DMS 273 (cell line): ENCODE measurements at regions not wholly inside any gene's neighbourhood (a gene's known extent, or its start where the extent isn't known, plus 50 kb on each side); places are given as distances from the start of the nearest gene placed in this dataset.

ENCODE experiments used
- DNase-seq: peaks from one replicate; lab custom pipeline; 2025; ENCODE audit not compliant: unreplicated experiment; lab: John Stamatoyannopoulos, UW

DNA sequence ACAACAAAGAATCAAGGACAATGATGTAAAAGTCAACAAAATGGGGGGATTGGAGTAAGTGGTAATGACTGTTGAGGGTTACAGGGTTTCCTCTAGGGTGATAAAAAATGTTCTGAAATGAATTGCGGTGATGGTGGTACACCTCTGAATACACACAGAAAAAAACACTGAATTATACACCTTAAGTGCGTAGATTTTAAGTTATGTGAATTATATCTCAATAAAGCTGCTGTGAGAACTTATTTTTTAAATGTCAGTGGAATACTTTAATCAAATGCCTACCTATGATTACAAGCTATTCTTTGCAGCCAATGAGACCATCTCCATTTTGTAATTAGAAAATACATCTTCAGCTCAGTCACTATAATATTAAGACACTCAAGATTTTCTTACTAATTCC, 53.5 kb downstream of the ZNF608 start:
- no peak for DNase-seq

DNA sequence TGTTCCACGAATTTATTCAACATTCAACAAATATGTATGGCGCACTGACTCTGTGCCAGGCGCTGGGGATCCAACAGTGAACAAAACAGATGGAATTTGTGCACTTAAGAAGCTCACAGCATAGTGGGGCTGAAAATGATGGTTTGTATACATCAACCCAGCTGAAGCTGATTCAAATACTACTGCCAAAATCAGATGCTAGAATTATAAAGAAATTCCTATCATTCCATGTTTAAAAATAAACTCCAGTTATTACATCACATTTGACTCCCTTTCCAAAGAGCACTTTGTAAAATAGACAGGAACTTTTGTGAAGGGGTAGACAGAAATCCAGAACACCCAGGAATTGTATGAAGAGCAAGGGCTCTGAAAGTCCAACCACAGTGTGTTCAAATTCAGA, 54.1 kb downstream of the ZNF608 start:
- no peak for DNase-seq

DNA sequence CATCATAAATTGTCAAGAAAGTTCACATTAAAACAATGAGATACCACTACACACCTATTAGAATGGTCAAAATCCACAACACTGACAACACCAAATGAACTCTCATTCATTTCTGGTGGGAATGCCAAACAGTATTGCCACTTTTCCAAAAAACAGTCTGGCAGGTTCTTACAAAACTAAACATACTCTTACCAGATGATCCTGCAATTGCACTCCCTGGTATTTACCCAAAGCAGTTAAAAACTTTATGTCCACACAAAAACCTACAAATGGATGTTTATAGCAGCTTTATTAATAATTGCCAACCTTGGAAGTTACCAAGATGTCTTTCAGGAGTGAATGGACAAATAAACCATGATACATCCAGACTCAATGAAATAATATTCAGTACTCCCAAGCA, 56.8 kb downstream of the ZNF608 start:
- no peak for DNase-seq

DNA sequence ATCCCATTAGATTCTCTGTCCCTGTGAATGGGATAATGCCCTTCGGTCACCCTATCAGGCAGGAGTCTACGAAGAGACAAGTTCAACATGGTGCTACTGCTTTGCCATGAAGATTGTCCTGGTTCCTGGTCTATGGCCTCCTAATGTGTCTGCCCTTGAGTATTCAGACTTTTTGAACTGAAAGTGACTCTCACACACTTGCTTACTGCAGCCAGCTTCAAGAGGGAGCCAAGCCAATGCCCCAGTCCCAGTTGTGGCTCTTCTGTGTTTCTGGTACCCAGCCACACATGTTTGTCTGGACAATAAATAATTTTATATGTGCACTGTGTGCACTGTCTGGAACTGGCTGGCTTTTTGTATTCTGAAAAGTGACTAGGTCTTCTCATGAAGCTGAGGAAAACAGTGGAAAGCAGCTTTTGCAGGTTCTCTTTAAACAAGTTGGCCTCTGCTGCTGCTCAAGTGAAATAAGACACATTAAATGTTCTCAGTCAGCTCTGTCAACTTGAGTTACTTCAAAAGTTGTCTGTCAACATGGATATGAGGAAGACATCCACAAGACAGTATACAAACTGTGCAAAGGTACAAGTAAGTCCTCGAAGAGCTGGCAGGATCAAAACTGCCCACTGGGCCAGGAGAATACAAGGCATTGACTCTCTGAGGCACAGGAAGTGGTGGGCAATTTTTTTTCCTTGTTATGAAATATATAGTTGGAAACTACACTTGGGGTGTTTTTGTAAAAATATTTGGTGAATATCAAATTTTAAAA, 60.0 kb downstream of the ZNF608 start:
- DNase-seq = no peak

DNA sequence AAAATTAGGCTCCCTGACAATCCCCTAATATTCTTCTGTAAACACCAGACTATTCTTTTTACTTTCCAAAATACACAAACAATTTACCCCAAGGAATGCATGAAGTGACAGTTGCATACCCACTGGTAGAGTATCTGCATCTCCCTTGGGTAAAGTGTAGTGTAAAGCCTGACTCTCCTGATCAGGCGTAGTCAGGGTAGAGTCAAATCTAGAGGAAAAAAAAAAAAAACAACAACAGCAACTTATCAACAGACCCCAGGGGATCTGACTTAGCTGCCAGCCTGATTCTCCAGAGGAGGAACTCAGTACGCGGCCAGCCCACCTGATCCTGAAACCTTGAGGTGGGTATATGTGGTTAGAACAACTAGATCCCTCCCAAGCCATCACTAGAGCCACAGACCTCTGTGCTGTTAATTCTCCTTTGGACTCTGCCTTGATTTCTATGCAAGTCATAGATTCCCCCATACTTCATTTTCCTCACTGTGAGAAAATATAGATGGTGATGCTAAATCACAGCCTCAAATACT, 61.0 kb downstream of the ZNF608 start:
- no peak for DNase-seq

DNA sequence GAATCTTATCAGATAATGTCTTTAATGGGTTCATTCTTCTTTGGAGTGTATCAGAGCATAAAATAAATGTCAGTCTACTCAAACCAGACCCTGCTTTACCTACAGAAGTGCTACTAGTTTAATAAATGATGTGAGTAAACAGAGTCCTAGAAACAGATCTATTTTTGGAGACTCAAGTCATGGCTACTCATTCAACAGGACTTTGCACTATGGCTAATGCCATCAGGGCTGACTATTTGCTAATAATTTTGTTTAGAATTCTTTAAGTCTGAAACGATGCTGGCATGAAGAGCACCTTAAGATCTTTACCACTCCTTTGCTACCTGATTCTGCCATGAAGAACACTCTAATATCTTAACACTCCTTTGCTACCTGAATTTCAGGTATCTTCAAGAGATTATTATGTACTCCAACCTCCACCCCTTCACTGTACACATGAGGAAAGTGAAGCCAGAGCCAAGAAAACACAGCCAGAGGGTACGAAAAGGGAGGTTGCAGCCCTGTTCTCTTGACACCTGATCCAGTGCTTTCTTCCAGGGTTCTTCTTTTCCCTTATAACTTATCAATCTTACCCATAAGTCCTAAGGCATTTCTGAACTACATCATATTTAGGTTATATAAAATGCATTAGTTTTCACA, 62.4 kb downstream of the ZNF608 start:
- no peak for DNase-seq

DNA sequence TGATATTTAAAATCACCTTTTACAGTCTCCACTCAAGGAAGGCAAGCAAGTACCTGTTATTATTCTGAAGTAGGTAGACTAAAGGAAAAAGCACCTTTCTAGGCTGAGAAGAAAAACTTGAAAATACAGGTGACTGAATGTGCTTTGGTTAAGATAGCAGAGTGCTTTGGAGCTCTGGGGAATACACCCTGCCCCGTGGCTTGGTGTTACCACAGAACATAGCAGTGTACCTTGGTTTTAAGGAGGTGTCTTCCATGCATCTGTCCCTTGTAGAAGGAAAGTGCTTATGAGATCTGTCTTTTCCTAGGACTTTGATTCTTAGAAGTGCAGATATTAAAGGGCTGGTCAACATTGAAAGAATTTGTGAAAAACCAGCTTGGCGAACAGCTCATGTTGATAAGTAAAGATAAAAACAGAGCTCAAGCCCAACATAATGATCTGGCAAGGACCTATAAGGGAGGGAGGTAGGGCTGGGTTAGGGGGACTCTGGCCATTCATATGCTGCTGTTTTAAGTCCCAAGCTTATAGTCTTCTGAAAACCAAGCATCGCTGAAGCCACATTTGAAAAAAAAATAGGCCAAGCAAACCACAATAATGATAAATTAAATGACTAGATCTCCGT, 66.8 kb downstream of the ZNF608 start:
- DNase-seq = no peak

DNA sequence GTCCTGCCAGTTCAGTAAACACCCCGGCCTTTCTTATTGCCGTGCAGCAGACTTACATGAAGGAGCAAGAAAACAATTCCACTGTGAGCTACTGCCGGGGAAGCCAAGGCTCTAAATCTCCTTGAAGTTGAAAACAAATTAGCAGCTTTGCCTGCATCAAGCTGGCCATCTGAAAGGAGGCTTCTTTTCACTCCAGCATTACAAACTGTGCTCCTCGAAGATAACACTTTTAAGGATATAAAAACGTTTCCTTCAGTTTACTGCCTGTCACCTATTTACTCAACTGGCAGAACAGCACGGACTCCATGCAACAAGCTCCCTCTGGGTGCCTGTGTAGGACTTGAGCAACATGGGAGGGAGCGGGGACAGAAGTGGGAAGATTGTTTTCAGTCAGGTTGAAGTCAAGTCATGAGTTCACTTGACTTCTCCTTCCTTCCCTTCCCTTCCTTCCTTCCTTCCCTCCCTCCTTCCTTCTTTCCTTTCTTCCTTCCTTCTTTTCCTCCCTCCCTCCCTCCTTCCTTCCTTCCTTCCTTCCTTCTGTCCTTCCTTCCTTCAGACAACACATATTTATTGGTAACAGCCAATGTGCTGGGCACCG, 67.4 kb downstream of the ZNF608 start:
- DNase-seq = peak; percentile 45

DNA sequence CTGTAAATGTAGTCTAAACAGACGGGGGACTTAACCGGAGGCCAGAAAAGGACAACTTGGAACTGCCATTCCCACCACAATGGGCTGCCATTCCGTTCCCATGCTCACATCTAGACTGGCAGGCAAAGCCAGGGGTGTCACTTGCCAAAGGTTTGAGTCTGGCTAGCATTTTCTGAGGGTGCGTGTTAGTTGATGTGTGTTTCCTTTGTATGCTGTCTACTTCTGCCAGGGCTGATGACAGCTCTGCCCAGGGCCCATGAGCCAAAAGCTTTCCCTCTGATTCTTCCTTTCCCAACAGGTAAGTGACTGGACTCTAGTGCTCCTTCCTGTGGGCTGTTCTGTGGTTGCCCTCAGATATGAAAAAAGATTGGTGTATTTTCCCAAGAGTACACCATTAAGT, 68.0 kb downstream of the ZNF608 start:
- peak; percentile 40 for DNase-seq

DNA sequence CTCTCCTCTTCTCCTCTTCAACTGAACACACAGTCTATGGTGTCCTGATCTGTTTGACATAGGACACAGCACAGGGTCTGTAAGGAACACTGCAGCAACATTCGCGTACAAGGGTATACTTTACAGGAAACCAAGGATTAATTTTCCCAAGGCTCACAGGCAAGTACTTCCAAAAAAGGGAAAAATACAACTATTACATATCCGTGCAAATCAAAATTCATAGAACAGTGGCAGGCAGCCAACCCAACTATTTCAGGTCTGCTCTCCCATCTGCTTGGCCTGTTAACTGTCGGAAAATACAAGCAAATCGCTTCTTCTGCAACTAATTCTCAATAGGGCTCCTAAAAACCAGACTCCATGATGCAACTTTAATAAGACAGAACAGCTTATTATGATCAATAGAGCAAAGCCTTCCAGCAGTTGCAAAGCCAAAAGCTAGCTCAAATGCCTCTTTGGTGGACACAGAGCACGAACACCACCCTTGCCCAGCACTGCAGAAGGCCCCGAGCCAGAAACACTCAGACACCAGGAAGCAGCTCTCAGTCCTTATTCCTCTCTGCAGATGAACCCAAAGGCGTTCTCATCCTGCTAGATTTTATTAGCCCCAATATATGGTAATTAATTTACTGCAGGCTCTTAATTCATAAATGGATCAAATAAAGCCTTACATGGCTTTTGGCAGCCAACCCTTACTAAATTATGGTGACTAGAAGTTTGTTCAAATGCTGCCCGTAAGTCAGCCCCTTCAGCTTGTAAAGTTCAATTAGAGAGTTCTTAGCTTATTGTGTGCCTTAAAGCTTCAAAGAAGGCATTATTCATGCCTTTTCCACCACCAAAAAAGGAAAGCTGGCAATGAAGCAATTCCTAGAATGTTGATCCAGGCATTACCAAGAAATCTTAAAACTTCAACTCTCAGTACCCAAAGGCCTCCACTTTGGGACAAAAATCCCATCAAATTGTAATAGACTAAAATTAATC, 68.8 kb downstream of the ZNF608 start:
- peak; percentile 92 for DNase-seq

DNA sequence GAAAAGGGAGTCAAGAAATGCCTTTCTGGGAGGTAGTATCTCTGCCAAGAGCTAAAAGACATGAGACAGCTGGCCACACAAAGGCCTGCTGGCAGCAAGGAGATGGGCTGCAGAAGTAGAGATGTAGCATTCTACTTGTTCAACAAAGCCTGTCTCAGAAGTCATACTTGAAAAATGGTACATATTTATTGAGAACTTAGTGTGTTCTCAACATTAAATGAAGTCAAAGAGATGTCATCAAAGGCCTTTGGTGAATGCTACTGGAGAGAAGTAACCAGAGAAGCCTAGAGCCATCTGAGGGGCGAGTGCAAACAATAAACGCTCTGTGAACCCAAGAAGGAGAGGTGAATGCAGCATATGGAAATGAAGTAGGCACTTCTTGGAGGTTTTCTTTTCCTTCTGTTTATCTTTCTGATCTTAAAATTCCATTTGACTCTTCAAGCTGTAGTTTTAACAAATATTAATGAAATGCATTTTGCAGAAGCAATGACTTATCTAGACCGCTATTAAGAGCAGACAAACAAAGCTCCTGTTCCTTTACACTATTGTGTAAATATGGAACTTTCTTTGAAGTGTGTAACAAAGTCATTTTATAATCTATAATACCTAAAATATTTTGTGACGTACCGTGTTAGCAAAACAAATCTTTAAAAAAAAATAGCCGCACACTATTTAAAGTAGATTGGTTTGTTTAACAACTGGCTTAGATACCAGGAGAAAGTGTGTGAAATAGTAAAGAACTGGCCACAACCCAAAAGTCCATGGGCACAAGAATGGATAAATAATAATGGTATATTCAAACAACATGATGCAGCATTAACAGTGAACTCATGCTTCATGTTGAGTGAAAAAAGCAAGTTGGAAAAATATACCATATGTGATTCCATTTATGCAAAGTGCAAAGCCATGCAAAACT, 70.2 kb downstream of the ZNF608 start:
- peak; percentile 78 for DNase-seq

DNA sequence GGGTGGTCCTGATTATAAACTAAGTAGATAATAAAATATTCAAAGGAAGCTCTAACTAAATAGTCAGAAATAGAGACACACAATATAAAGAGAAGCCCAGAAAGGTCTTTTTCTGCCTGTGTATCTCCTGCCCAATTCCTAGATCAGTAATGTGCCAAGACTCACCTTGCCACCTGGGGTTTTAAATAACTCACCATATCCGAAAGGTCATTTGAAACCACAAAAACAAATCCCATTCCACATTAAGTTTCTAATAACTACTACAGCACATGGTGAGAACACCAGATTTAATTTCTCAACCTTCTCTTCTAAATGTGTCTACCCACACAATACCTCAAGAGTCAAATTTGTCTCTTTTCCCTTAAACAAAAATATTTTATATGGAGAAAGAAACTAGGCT, 75.2 kb downstream of the ZNF608 start:
- no peak for DNase-seq

DNA sequence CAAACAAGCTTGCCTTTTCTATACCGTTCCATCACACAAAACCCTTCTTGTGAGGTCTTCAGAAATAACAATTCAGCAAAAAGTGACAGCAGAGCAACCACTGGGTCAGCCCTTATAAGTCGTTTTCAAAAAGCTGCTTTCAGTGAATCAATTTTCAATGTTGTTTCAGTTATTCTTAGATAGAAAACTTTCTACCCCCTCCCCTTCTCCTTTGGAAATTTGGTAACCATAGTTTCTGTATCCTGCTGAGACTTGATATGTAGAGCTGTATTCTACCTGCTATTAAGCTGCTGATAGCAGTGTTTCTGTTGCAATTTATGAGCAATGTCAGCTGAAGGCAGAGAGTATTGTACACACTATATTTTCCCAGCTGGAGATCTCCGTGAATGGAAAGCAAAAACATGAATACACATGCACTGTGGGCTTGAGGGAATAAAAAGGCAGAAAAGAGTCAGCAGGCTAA, 75.7 kb downstream of the ZNF608 start:
- DNase-seq = no peak

DNA sequence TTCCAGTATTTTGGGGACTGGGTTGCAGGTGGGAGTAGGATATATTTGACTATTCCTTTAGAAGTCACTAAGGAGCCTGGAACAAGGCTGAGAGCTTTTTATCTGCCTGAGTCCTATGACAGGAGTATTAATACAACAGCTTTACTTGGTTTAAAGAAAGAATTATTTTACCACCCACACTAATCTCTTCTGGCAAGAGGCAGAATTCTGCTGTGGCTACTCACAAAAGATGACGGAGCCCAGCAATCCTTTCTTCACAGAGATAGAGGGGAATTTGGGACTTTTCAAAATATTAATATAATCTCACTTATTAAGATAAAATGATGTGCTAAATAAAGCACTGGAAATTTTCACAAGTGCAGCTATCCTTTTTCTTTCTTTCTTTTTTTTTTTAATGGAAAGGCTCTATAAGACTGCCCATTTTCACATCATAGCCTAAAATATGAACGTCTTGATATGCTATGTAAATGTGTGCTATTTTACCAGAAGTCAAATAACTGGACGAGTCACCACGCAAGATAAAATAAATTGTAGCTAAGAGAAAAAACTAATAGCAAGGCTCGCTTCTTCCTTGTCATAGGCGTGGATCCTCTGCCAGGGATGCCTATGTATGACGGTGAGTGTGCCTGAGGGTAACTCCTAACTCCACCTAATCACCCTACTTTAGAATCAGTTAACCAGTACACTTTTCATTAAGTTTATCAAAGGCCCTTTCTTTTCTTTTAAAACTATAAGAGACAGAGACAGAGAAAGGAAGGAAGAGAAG, 76.3 kb downstream of the ZNF608 start:
- DNase-seq = no peak

DNA sequence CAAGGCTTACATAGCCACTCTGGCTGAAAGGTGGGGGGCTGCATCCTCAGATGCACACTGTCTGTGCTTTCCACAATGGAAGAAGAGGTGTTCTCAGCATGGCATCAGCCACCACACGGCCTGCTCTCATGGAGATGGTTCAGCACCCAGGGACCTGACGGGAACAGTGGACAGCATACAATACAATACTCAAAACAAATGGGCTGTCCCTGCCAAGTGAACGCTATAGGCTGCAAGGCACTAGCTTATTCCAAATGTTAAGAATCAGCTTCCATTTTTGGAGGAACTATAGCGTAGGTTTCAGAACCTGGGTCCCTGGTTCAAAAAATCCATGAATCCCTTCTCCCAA, 77.2 kb downstream of the ZNF608 start:
- no peak for DNase-seq

DNA sequence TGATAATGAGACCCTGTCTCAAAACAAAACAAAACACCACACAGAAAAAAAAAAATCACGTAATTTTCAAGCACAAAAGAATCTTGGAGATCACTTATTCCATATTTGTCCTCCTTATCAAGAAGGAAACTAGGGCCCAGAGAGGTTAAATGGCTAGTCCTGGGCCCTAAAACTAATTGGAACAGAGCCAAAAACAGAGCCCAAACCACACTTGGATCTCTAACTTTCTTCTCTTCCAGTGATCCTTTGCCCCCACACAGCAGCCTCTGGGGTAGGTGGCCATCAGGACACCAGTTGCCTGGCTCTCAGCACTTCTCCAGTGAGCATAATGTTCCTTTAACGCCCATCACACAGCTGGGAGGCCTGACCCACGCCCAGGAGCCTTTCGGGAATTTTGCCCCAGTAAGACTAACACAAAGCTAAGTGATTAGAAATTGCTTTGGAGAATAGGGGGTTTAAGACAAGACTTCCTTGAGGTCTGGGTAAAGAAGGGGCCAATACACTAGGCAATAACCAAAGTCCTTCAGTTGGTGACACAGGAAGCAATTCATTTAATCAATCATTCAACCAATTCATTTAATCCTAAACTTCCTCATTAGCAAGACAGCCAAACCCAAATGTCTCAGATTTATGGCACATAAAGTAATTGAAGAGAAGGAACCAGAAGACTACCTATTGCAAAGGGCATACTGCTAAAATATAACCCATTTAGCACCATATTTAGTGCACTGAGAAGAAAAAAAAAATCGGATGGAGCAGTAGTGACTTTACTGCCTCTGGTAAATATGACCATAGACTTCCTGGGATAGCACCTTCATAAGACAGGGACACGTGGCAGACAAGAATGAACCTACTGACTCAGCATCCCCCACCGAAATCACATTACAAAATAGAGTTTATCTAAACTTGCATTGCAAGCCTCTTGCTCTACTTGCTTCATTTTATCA, 77.8 kb downstream of the ZNF608 start:
- DNase-seq = no peak

DNA sequence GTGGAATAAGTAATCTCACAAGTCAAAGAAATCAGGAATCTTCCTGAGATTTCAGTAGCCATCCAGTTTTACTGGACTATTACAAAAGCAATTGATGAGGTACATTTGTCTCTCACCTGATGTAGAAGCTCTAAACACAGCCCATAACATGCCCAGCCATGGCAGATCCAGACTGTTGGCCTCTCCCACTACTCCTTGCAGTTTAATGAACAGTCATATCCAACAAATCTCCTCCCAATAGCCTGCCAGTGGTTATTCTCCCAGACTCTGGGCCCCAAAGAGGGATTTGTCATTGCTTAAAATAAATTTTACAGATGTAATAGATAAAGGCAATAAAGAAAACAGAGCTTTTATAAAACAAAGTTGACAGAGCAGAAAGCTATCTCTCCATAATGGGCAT, 80.8 kb downstream of the ZNF608 start:
- no peak for DNase-seq

DNA sequence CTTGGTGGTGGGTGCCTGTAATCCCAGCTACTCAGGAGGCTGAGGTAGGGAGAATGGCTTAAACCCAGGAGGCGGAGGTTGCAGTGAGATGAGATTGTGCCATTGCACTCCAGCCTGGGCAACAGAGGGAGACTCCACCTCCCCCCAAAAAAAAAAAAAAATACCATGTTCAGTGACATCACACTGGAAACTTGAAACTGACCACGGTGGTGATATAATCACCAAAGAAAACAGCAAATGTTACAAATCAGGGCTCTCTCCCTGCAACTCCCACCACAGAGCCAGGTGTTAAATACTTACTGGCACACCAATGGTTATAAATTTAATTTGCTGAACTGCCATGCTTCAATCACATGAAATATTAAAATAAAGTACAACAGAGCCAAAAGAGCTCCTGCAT, 81.4 kb downstream of the ZNF608 start:
- DNase-seq = peak; percentile 32
